Myocyte (in vitro differentiated cells): ENCODE measurements at regions not wholly inside any gene's neighbourhood (a gene's known extent, or its start where the extent isn't known, plus 50 kb on each side); places are given as distances from the start of the nearest gene placed in this dataset.
A peak's percentile ranks its signal among the peaks of the same experiment; 100 is the strongest.

Experiments used
- DNase-seq: peaks from one replicate; pipeline ENCODE4 v3.0.0-alpha.2; 2012; ENCODE audit warnings: low read depth

DNA sequence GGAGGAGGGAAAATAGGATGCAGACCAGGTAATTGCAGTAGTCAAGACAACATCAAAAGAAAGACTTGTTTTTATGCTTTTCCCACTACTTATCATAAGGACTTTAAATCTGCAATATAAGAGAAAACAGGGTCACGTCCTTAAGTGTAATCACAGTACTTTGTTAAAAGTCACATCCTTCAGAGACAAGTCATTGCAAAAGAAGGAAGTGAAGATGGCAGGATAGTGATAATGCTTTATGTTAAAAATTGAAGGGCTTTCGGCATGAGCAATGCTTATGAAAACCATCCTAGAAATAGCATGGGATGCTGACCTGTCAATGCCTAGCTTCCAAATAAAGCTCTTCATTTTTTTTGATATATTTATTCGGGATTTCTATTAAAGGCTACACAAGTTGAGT lies 110.2 kb upstream of the TENM3 start:
- no peak for DNase-seq

DNA sequence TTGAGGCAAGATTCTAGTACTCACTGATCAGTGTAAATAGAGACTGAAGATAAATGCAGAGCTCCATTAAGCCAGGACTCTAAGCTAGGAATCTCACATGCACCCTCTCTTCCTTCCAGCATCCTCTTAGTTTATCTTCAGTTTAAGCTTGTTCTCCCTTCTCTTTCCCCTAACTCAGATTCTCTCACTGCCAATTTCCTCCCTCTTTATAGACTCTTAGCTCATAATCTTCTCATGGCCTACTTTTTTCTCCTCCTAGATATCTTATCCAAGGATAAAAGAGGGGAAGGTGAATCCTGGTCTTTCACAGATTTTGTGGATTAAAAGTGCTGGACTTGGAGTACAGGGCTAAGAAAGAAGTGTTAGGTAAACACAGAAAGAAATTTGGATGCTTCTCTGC lies 108.9 kb upstream of the TENM3 start:
- no peak for DNase-seq

DNA sequence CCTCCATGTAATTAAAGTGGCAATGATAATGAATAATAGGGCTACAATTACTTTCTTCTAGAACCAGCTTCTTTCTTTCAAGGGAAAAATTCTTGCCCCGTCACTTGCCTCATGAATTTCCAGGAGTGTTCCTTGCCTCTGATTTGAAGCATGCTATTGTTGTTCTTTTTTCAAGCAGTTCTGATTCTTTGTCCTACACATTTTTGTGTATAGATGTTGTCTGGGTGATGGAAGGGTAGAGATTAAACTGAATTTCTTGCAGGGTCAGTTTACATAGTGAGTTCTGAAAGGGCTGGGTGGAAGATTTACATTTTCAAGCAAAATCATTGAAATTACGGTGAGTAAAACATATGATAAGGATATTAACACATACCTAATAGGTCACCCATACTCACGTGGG lies 107.0 kb upstream of the TENM3 start:
- no peak for DNase-seq

GRCh38 chr4:182137343-182137742 lies 105.9 kb upstream of the TENM3 start:
- no peak for DNase-seq

GRCh38 chr4:182139491-182139890 lies 103.7 kb upstream of the TENM3 start:
- no peak for DNase-seq

DNA sequence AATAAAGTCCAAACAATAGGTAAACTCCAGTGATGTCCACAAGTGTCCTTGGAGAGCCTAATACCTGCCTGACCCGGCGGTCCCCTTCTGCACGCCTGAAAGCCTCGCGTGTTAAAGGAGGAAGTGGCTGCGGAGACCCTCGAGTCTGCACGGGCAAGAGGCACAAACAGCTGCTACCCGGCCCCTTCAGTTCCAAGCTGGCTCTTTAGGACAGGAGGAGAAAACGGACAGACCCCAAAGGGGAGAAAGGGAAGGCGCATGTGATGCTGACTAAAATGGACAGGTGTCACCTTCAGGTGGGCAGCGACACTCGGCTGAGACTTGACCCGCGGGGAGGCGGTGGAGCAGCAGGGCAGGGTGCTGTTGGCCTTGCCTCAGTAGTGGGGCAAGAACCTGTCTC lies 102.7 kb upstream of the TENM3 start:
- no peak for DNase-seq

DNA sequence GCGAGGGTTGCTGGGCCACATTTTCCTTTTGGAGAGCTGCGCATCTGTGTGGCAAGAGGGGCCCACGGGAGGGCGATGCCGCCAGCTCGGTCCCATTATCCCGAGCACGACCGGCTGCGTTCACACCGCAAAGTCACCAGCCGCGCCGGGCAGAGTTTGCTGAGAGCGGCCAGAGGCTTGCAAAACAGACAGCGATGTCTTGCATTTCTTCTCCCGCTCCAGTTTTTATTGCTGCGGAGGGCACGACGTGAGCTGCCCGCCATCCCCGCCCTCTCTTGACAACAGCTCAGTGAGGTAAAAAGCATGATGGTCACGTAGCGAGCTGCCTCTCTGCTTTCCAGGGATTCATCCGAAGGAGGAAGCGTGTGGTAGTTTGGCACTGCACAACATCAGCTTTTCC lies 102.1 kb upstream of the TENM3 start:
- no peak for DNase-seq

DNA sequence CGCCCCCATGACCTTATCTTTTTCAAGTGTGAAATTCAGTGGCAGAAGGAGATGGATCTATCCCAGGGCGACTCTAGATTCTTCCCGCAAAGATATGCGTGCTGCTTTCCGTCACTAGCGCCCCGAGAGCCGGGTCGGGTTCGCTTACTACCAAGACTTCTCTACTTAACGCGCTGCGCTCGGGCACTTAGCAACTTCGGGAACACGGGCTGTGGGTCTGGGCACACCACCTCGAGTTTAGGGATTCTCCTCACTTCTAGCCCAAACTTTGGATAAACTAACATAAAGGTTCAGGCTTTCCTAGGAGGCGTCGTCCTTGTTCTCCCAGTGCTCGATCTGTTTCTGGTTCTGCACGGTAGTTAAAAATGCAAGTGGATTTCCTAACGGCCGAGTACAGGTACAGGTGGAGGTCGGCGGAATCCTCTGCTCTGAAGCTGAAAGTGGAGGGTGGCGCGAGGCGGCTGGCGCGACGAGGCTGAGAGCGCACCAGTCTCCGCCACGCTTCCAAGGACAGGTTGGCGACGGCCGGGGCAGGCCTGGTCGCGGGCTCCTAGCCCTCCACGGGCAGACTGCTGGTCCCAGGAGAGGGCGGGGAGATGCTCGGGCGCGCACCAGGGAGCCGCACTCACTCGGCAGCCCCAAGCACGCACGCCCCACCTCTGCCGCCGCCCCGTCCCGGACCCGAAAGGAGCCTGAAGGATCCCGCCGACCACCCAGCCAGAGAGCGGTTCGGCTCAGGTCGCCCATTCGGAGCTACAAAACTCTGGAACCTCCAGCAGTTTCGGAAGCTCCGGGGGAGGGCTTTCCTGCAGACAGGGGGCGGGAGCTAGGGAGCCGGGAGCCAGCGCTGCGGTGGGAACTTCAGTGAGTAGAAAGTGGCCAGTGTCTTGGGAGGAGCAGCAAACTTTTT lies 100.8 kb upstream of the TENM3 start:
- peak; percentile 28 for DNase-seq

GRCh38 chr4:182143086-182143821 lies 99.9 kb upstream of the TENM3 start:
- peak; percentile 40 for DNase-seq

GRCh38 chr4:182143822-182144625 lies 99.2 kb upstream of the TENM3 start:
- DNase-seq, result peak; percentile 87

DNA sequence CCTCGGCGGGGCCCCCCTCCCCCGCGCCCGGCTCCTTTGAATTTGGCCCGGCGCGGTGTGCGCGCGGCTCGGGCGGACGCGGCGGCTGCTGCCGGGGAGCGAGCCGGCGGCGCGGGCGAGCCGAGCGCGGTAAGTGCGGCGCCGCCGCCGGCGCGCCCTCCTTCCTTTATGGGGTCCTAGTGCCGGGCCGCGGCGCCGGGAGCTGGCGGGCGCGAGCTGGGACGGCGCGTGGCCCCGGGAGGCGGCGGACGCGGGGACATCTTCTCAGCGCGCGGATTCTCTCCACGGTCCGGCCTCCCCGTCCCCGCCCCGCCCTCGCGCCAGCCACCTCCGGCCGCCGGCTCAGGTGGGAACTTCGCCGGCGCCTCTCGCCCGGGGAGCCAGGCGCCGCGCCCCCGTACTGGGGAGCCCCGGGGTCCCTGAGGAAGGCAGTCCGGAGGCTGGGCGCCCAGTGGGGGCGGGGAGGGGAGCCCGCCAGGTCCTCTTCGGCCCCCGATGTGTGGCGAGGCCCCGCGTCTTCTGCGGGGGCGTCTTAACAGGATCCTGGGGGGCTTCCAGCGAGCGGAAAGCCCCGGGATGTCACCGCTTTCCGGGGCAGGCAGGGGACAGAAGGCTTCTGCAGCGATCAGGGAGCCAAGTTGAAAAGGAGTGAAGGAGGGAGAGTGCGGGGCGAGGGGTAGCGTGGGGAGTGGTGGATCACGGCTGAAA lies 98.4 kb upstream of the TENM3 start:
- DNase-seq, result peak; percentile 58

GRCh38 chr4:182145334-182145905 lies 97.8 kb upstream of the TENM3 start:
- peak; percentile 7 for DNase-seq

GRCh38 chr4:182147391-182147790 lies 95.8 kb upstream of the TENM3 start:
- no peak for DNase-seq

GRCh38 chr4:182150645-182151044 lies 92.6 kb upstream of the TENM3 start:
- DNase-seq, result no peak

DNA sequence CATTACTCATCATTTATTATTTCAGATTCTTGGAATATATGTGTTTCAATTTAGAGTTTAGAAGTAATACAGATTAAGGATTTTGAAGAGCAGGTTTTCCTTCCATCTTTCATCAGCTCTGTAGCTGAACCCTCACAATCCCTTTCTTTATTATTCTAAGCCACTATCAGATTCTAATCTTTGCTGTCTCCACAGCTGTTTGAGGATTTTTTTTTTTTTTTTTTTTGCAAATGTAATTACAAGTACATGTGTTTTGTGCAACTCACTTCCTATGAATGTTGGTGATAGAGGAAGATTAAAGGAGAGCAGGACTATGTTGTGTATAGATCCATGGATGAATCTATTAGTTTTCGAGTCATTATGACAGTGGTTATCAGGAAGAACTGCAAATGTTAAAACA lies 87.4 kb upstream of the TENM3 start:
- DNase-seq, result no peak

GRCh38 chr4:182163180-182163579 lies 80.0 kb upstream of the TENM3 start:
- no peak for DNase-seq

- DNase-seq, result no peak
Measured at GRCh38 chr4:182169572-182169971, 73.6 kb upstream of the TENM3 start.

DNA sequence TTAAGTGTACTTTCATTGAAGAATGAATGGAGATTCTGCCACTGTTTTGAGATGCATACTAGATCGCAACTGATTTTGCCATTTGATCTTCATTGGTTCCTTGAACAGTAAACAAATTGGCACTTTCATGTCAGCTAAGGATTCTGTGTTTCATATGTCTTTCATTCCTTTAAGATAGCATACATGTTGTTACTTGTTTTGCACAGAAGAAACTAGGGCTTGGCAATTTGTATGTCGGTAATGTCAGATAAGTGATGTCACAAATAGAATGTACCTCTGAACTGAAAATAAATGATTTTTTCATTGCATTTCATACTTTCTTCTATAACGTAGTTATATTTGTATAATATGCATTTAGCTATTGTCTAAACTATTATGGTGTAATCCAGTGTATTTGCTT lies 73.2 kb upstream of the TENM3 start:
- no peak for DNase-seq

DNA sequence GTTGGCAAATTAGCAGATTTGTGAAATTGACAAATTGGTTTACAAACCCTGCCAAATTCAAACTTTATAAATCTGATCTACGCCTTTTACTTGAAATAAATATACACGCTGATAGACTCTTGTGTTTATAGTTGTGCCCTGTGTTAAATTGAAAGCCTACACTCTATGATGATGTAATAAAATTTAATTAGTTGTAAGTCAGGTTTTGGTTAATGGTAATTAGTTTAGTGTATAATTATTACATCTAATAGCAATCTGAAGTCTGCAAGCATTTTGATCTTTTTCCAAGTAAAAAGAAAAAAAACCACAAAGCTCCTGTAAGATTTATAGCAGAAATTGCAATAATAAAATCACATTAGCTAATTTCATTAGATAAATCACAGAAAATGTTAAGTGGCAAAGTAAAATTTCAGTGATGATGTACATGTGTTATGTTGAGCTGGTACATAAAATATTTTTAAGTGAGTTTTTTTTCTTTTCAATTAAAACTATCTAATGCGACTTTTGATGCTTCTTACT lies 72.7 kb upstream of the TENM3 start:
- no peak for DNase-seq

GRCh38 chr4:182174979-182175378 lies 68.2 kb upstream of the TENM3 start:
- no peak for DNase-seq
